ENCODE measurements at regions not wholly inside any gene's neighbourhood (a gene's known extent, or its start where the extent isn't known, plus 50 kb on each side); places are given as distances from the start of the nearest gene placed in this dataset.
"Not testable (repeated sequence)": the region's sequence is repeated elsewhere in the genome, so short reads cannot be mapped to it uniquely, and the experiment has no call there.

DNA sequence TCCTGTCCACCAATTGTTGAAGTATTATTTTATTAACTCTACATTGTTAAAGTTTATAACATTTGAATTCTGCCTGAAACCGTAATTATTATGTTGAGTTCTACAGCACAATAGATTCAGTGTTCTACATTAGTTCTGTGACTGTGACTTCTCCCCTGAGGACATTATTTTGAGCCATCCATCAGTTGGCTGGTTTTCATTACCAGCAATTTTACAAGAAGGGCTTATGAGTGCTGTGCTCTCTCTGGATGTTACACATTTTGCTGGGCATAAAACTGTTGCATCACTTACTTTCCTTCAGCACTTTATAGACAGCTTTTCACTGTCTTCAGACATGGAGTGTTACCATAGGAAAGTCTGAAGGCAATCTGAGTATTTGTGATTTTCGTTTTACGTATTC is 118.2 kb upstream of the KITLG start:
- no peak for DNase-seq (ENCODE audit: low read depth)

DNA sequence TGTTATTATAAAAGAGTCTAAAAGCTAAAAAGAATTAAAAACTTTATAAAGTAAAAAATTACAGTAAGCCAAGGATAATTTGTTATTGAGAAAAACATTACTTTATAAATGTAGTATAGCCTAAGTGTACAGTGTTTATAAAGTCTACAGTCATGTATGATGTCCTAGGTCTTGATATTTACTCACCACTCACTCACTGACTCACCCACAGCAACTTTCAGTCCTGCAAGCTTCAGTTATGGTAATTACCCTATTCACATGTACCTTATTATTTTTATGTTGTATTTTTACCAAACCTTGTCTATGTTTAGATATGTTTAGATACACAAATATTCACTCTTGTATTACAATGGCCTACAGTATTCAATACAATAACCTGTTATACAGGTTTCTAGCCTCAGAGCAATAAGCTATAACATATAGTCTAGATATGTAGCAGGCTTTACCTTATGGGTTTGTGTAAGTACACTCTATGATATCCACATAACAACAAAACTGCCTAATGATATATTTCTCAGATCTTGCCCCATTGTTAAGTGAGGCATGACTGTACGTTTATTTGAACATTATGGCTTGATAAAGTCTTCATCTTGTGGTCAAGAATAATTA is 113.7 kb upstream of the KITLG start:
- no peak for DNase-seq (ENCODE audit: low read depth)

DNA sequence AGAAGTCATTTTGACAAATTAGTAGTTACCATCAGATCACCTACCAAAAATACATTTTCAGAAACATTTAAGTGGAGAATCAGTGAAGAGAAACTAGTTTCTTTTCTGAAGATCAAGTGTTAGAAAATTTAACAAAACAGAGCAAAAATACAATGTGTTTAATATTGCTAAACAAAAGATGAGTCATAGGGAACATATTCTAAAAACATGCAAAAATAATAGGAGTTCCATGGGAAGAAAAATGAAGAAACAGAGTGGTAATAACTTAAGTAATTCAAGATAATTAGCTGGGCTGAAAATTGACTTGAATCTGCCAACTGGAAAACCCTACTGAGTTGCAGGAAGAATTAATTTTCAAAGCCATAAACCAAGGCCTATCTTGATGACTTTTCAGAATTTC is 111.5 kb upstream of the KITLG start:
- DNase-seq (ENCODE audit: low read depth) = no peak

DNA sequence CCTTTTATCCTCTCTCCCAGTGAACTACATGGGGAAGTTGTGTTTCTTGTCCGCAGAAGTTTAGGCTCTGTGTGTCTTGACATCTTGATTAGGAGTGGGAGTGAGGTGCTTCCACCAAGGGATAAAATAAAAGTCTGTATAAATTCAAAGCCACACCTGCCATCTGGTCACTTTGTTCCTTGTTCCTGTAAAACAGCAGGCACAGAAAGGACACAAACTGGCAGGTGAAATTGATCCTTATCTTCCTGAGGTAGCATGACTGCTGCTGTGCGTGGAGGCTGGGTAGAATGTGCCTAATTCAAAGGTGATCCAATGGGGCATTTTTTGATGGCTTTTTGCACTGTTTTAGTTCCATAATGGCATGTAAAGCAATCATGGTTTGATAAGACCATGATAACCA is 104.3 kb upstream of the KITLG start:
- DNase-seq (ENCODE audit: low read depth) = no peak

GRCh38 chr12:88684170-88684569 is 103.9 kb upstream of the KITLG start:
- DNase-seq (ENCODE audit: low read depth) = no peak

GRCh38 chr12:88683628-88684027 is 103.4 kb upstream of the KITLG start:
- no peak for DNase-seq (ENCODE audit: low read depth)

DNA sequence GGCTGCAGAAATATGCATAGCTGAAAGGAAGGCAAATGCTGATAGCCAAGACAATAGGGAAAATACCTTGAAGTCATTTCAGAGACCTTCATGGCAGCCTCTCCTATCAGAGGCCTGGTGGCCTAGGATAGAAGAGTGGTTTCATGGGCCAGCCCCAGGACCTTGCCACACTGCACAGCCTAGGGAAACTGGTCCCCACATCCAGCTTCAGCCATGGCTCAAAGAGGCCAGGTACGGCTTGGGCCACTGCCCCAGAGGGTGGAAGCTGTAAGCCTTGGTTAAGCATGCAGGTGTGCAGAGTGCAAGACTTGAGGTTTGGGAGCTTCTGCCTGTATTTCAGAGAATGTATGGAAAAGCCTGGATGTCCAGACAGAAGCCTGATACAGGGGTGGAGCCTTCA is 101.0 kb upstream of the KITLG start:
- no peak for DNase-seq (ENCODE audit: low read depth)

DNA sequence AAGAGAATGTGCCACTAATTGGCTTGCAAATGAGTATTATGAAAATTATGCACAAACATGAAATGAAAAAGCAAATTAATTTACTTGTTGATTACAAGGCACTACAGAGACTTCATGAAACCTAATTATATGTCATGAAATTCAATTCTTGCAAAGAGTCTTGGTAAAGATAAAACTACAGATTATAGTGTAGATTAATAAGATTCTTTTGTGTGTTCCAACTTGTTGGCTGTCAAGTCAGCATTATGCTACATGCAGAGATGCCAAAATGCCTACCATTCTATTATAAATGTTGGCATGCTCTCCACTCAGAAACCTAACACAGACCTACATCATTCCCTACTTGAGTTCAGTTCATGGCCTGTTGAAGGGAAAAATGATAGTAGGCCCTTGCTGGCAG is 97.2 kb upstream of the KITLG start:
- no peak for DNase-seq (ENCODE audit: low read depth)

- not testable (repeated sequence) for DNase-seq (ENCODE audit: low read depth)
Measured at GRCh38 chr12:88667615-88668014, 87.3 kb upstream of the KITLG start.

DNA sequence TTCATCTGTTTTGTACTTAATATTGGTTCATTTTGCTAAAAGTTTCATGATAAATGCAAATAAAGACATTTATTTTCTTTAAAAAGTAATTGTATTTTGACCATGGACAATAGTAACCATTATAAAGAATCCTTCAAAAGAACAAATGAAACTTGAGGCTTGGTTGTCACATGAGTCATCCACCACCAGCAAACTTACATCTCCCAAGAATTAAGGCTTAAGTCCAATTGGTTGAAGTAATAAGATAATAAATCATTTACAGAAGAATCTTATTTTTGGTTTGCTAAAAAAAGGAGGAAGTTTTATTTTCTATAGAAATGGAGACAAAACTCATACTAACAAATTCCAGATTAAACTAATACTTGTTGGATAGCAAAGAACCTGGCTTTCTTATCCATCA is 84.8 kb upstream of the KITLG start:
- peak; percentile 27 for DNase-seq (ENCODE audit: low read depth)

- no peak for DNase-seq (ENCODE audit: low read depth)
Measured at GRCh38 chr12:88662961-88663360, 82.7 kb upstream of the KITLG start.

DNA sequence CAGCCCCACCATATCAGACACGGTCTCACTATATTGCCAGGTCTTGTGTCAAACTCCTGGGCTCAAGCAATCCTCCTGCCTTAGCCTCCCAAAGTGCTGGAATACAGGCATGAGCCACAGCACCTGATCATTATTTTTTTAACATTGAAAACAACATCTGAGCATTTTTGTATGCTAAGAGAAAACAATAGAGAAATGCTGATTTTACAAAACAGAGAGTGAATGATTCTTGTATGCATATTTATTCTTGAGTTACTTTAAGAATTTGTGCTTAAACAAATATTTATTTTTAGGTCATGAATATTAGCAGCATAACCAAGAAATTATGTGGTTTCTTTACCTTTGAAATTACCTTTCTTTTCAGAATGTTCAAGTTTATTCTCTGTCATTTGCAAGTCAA is 81.8 kb upstream of the KITLG start:
- no peak for DNase-seq (ENCODE audit: low read depth)

- DNase-seq (ENCODE audit: low read depth) = no peak
Measured at GRCh38 chr12:88658009-88658408, 77.7 kb upstream of the KITLG start.

GRCh38 chr12:88650715-88651114 is 70.4 kb upstream of the KITLG start:
- DNase-seq (ENCODE audit: low read depth) = peak; percentile 28

GRCh38 chr12:88648625-88649024 is 68.4 kb upstream of the KITLG start:
- no peak for DNase-seq (ENCODE audit: low read depth)

GRCh38 chr12:88646824-88647223 is 66.6 kb upstream of the KITLG start:
- no peak for DNase-seq (ENCODE audit: low read depth)

GRCh38 chr12:88645816-88646215 is 65.5 kb upstream of the KITLG start:
- DNase-seq (ENCODE audit: low read depth) = no peak

DNA sequence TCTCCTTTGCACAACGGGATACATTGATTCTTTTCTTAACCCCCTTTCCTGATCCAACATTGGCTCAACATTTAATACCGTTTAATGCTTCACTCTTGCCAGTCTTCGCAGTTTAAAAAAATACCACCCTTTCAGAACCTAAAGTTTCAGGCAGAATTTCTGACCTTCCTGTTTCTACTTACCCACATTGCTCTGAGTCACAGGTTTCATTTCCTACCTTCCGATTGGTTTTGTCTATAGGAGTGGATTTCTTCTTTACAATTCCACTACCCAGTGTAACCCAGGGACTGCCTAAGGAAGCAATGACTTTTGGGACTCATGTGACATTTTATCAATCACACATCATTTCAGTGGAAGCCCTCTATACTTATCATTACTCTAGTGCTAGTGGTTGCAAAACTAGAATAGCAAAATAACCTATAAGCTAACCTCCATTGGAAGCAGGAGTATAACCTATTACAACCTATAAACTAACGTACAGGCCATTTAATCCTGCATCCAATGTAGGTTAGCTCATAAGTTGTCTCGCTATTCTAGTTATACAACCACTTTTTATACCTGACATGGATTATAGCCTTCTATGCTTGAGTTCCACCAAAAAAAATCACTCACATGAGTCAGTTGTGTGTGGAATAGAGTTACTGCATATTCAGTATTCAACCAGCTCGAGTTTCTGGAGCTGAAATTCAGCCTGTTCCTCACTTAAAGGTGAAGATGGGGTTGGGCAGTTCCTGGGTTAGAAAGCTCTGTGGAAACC is 64.9 kb upstream of the KITLG start:
- no peak for DNase-seq (ENCODE audit: low read depth)

- DNase-seq (ENCODE audit: low read depth) = peak; percentile 32
Measured at GRCh38 chr12:88643685-88644084, 63.4 kb upstream of the KITLG start.

GRCh38 chr12:88642675-88643431 is 62.6 kb upstream of the KITLG start:
- no peak for DNase-seq (ENCODE audit: low read depth)

GRCh38 chr12:88638966-88639760 is 58.9 kb upstream of the KITLG start:
- DNase-seq (ENCODE audit: low read depth) = no peak

DNA sequence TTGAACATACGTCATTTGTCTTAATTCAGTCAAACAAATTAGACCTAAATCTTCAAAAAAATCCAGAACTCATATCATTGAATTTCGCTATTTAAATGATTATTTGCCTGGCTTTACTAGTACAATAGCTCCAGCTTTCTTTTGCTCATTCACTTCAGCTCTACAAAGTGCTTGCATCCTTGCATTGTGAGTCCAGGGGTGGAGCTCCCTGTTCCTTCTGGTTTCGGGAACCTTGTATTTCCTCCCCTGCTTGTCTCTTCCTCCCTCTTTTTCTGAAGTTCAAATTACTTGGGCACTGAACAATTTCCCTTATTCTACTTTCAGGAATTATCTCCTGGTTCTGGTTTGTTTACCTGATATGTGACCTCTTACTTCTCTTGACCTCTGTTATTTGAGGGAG is 58.1 kb upstream of the KITLG start:
- DNase-seq (ENCODE audit: low read depth) = no peak
